Mesenchymal stem cell (in vitro differentiated cells and primary cell): ENCODE measurements at regions not wholly inside any gene's neighbourhood (a gene's known extent, or its start where the extent isn't known, plus 50 kb on each side); places are given as distances from the start of the nearest gene placed in this dataset.

Experiments used
- DNase-seq: peaks from one replicate; pipeline ENCODE4 v3.0.0-alpha.2; 2013
- H2AFZ ChIP-seq: one replicate; pipeline ENCODE4 v1.6.1; 2013; ENCODE audit warnings: low read depth, mild to moderate bottlenecking, control low read depth, inconsistent platforms, low read length, moderate library complexity
- H2AK5ac ChIP-seq: 2 replicates; pipeline ENCODE4 v1.6.1; 2013; ENCODE audit warnings: low read length, moderate library complexity, mild to moderate bottlenecking, inconsistent platforms; ENCODE audit not compliant: severe bottlenecking
- H2BK120ac ChIP-seq: one replicate; pipeline ENCODE4 v1.6.1; 2013; ENCODE audit warnings: low read depth, mild to moderate bottlenecking, inconsistent platforms, low read length, moderate library complexity
- H2BK12ac ChIP-seq, 2 experiments: one replicate each; pipeline ENCODE4 v1.6.1; 2013; ENCODE audit warnings: inconsistent platforms in 2 of 2, low read length in 2 of 2, mild to moderate bottlenecking in 2 of 2, moderate library complexity in 2 of 2, control low read depth in 1 of 2
- H2BK15ac ChIP-seq: one replicate; pipeline ENCODE4 v1.6.1; 2013; ENCODE audit warnings: mild to moderate bottlenecking, low read depth, inconsistent platforms; ENCODE audit not compliant: poor library complexity, severe bottlenecking
- H2BK5ac ChIP-seq: 2 replicates; pipeline ENCODE4 v1.6.1; 2013; ENCODE audit warnings: low read depth, mild to moderate bottlenecking, low read length, control low read depth, inconsistent platforms; ENCODE audit not compliant: poor library complexity, severe bottlenecking
- H3K14ac ChIP-seq, 2 experiments: one replicate each; pipeline ENCODE4 v1.6.1; 2013; ENCODE audit warnings: inconsistent platforms in 2 of 2, low read length in 2 of 2, control low read depth in 1 of 2, mild to moderate bottlenecking in 1 of 2, moderate library complexity in 1 of 2
- H3K18ac ChIP-seq, 2 experiments: one replicate each; pipeline ENCODE4 v1.6.1; 2013; ENCODE audit warnings: inconsistent platforms in 2 of 2, low read length in 2 of 2, control low read depth in 1 of 2, low read depth in 1 of 2, mild to moderate bottlenecking in 1 of 2
- H3K23ac ChIP-seq, 2 experiments: one replicate each; pipeline ENCODE4 v1.6.1; 2013; ENCODE audit warnings: inconsistent platforms in 2 of 2, low read length in 2 of 2, mild to moderate bottlenecking in 2 of 2, moderate library complexity in 2 of 2, control low read depth in 1 of 2
- H3K27ac ChIP-seq: 2 replicates; pipeline ENCODE4 v1.5.1; 2013; ENCODE audit warnings: mild to moderate bottlenecking, moderate library complexity, low read length, control low read depth, inconsistent platforms; ENCODE audit not compliant: poor library complexity, severe bottlenecking
- H3K27me3 ChIP-seq, 2 experiments: 2 replicates each; pipeline versions ENCODE4 v1.6.1 to v1.7.0; 2013; ENCODE audit warnings: low read length in 2 of 2, mild to moderate bottlenecking in 2 of 2, moderate library complexity in 2 of 2, control low read depth in 1 of 2, inconsistent platforms in 1 of 2; ENCODE audit not compliant: control insufficient read depth in 1 of 2, insufficient read depth in 1 of 2
- H3K36me3 ChIP-seq, 2 experiments: 2 replicates each; pipeline versions ENCODE4 v1.6.1 to v1.7.0; 2013; ENCODE audit warnings: low read length in 2 of 2, control low read depth in 1 of 2, inconsistent platforms in 1 of 2, low read depth in 1 of 2, mild to moderate bottlenecking in 1 of 2; ENCODE audit not compliant: insufficient read depth in 2 of 2, control insufficient read depth in 1 of 2
- H3K4ac ChIP-seq, 2 experiments: one replicate each; pipeline ENCODE4 v1.6.1; 2013; ENCODE audit warnings: inconsistent platforms in 2 of 2, low read length in 2 of 2, mild to moderate bottlenecking in 2 of 2, moderate library complexity in 2 of 2, control low read depth in 1 of 2, low read depth in 1 of 2
- H3K4me1 ChIP-seq: 2 replicates; pipeline ENCODE4 v1.6.1; 2013; ENCODE audit warnings: low read depth, low read length, control low read depth; ENCODE audit not compliant: control insufficient read depth, insufficient read depth
- H3K4me2 ChIP-seq: 2 replicates; pipeline ENCODE4 v1.6.1; 2013; ENCODE audit warnings: low read length, mild to moderate bottlenecking, inconsistent platforms; ENCODE audit not compliant: poor library complexity, severe bottlenecking
- H3K4me3 ChIP-seq, 2 experiments: 2 replicates each; pipeline versions ENCODE4 v1.5.1 to v1.7.0; 2013; ENCODE audit warnings: low read length in 2 of 2, mild to moderate bottlenecking in 2 of 2, control low read depth in 1 of 2, low read depth in 1 of 2; ENCODE audit not compliant: insufficient read depth in 1 of 2
- H3K79me1 ChIP-seq: replicated peaks from 2 replicates; pipeline ENCODE4 v1.6.1; 2013; ENCODE audit warnings: mild to moderate bottlenecking, control low read depth, low read length, inconsistent platforms; ENCODE audit not compliant: poor library complexity, severe bottlenecking
- H3K9ac ChIP-seq: 2 replicates; pipeline ENCODE4 v1.7.0; 2013; ENCODE audit warnings: mild to moderate bottlenecking, low read length, moderate library complexity
- H3K9me3 ChIP-seq: 2 replicates; pipeline ENCODE4 v1.7.0; 2013; ENCODE audit warnings: mild to moderate bottlenecking, low read length; ENCODE audit not compliant: control insufficient read depth
- H4K8ac ChIP-seq: one replicate; pipeline ENCODE4 v1.6.1; 2013; ENCODE audit warnings: inconsistent platforms, mild to moderate bottlenecking, low read length, moderate library complexity
- H4K91ac ChIP-seq: one replicate; pipeline ENCODE4 v1.6.1; 2013; ENCODE audit warnings: mild to moderate bottlenecking, low read length, inconsistent platforms
- WGBS: methylation state at CpG from one replicate; pipeline ENCODE4 v1.1.7; 2013; ENCODE audit warnings: mixed read lengths; 5-methylcytosine and 5-hydroxymethylcytosine counted together

GRCh38 chr16:49015225-49015592 is 266.4 kb downstream of the CBLN1 start:
- Histone ChIP-seq H3K79me1 (no peaks in the 10 kb centered on the region), H3K4me3 (no peak overlapping the region), H2AFZ (no peak overlapping the region), H3K9ac (no peak overlapping the region), H2BK120ac (no peak overlapping the region), H3K36me3 (no peaks in the 10 kb centered on the region), H2BK15ac (no peak overlapping the region), H3K9me3 (no peaks in the 10 kb centered on the region), H2BK5ac (no peak overlapping the region), H2BK12ac (no peak overlapping the region), H3K4me1 (peaks cover 11% of the 10 kb centered on the region), H3K27me3 (peaks cover 0 to 53% of the 10 kb centered on the region in 2 experiments), H3K14ac (no peak overlapping the region), H2AK5ac (no peak overlapping the region), H3K23ac (no peak overlapping the region), H4K91ac (no peak overlapping the region), H3K18ac (no peak overlapping the region), H3K4me2 (no peak overlapping the region), H3K4ac (no peak overlapping the region), H3K27ac (no peak overlapping the region), H4K8ac (no peak overlapping the region)
- 56% methylated on average over 2 of the region's 6 CpGs for WGBS
- DNase-seq, result no peak

- Histone ChIP-seq H3K14ac (no peak overlapping the region), H3K36me3 (no peaks in the 10 kb centered on the region), H3K79me1 (no peaks in the 10 kb centered on the region), H2AK5ac (no peak overlapping the region), H4K91ac (no peak overlapping the region), H3K9me3 (no peaks in the 10 kb centered on the region), H3K4ac (no peak overlapping the region), H3K9ac (no peak overlapping the region), H3K4me3 (no peak overlapping the region), H2BK15ac (no peak overlapping the region), H2AFZ (no peak overlapping the region), H3K27ac (no peak overlapping the region), H2BK5ac (no peak overlapping the region), H2BK120ac (no peak overlapping the region), H3K4me1 (peaks cover 7% of the 10 kb centered on the region), H2BK12ac (no peak overlapping the region), H3K27me3 (peaks cover 0 to 48% of the 10 kb centered on the region in 2 experiments), H3K4me2 (no peak overlapping the region), H3K23ac (no peak overlapping the region), H4K8ac (no peak overlapping the region), H3K18ac (no peak overlapping the region)
- no peak for DNase-seq
- 78% methylated on average over 12 of the region's 15 CpGs for WGBS
Observed at GRCh38 chr16:49014277-49015224, 267.1 kb downstream of the CBLN1 start.

- Histone ChIP-seq H2BK15ac (no peak overlapping the region), H2BK5ac (no peak overlapping the region), H3K36me3 (no peaks in the 10 kb centered on the region), H3K4me3 (no peak overlapping the region), H3K27ac (no peak overlapping the region), H2AFZ (no peak overlapping the region), H2BK12ac (no peak overlapping the region), H3K27me3 (peaks cover 0 to 39% of the 10 kb centered on the region in 2 experiments), H3K9ac (no peak overlapping the region), H3K4me2 (no peak overlapping the region), H3K18ac (no peak overlapping the region), H3K14ac (no peak overlapping the region), H3K9me3 (no peaks in the 10 kb centered on the region), H3K23ac (no peak overlapping the region), H3K4ac (no peak overlapping the region), H3K4me1 (peaks cover under 1% of the 10 kb centered on the region), H2AK5ac (no peak overlapping the region), H2BK120ac (no peak overlapping the region), H4K8ac (no peak overlapping the region), H3K79me1 (no peaks in the 10 kb centered on the region), H4K91ac (no peak overlapping the region)
- 67% methylated on average over 4 of the region's 5 CpGs for WGBS
- no peak for DNase-seq
Observed at GRCh38 chr16:49013727-49014080, 267.9 kb downstream of the CBLN1 start.

GRCh38 chr16:49012961-49013726 is 268.5 kb downstream of the CBLN1 start:
- H2BK12ac ChIP-seq, result no peak overlapping the region
- no peak overlapping the region for H3K9ac ChIP-seq
- H4K91ac ChIP-seq, result no peak overlapping the region
- WGBS, result 75% methylated on average over 21 of the region's 21 CpGs
- no peak overlapping the region for H2BK5ac ChIP-seq
- no peaks in the 10 kb centered on the region for H3K9me3 ChIP-seq
- H3K4me2 ChIP-seq, result no peak overlapping the region
- no peak overlapping the region for H3K23ac ChIP-seq
- H2BK120ac ChIP-seq, result no peak overlapping the region
- H3K4ac ChIP-seq, result no peak overlapping the region
- no peak overlapping the region for H2BK15ac ChIP-seq
- no peak overlapping the region for H2AFZ ChIP-seq
- H3K4me3 ChIP-seq, result no peak overlapping the region
- no peaks in the 10 kb centered on the region for H3K4me1 ChIP-seq
- no peak overlapping the region for H4K8ac ChIP-seq
- H2AK5ac ChIP-seq, result no peak overlapping the region
- H3K18ac ChIP-seq, result no peak overlapping the region
- H3K79me1 ChIP-seq, result no peaks in the 10 kb centered on the region
- H3K36me3 ChIP-seq, result no peaks in the 10 kb centered on the region
- peaks cover 0 to 34% of the 10 kb centered on the region in 2 experiments for H3K27me3 ChIP-seq
- H3K27ac ChIP-seq, result no peak overlapping the region
- DNase-seq, result no peak
- no peak overlapping the region for H3K14ac ChIP-seq
